Heart left ventricle (tissue), 13 donors: ENCODE measurements at regions not wholly inside any gene's neighbourhood (a gene's known extent, or its start where the extent isn't known, plus 50 kb on each side); places are given as distances from the start of the nearest gene placed in this dataset.

ENCODE experiments used
- CTCF ChIP-seq, 12 donors: fragments of 200-600 bp; sonication (generic) in 4 of 12; IDR thresholded peaks; one replicate each; pipeline versions ENCODE4 v1.5.0 to v1.8.0; 2018 to 2022; ENCODE audit warnings: antibody characterized with exemption in 12 of 12, mild to moderate bottlenecking in 5 of 12
- POLR2A ChIP-seq, 2 donors: fragments of 450-650 bp; IDR thresholded peaks; one replicate each; pipeline ENCODE4 v1.6.1; 2017; ENCODE audit warnings: antibody characterized with exemption in 2 of 2, mild to moderate bottlenecking in 2 of 2, moderate library complexity in 2 of 2
- donor health status: ischemic (EF 13 %, LVEDD 7.1; RV severe dilation, severe dysfunction).
- donor health status: DM: no; HTN: yes; CAD: no.
- donor health status: DM: no; HTN: no; CAD: no.
- donor health status: ischemic (EF 25% LVEDD 6.9; RV normal size, moderate dysfunction).
- donor health status: ischemic (EF 25% LVEDD 5.7; RV mildly dilated, moderate dysfunction).
- donor health status: ischemic (EF 35%, LVEDD 5.7; RV mildly dilated, moderate dysfunction).
- donor health status: nonischemic (EF 11% LVEDD 7.7; RV severe dilation, severe dysfunction).
- donor health status: DM: yes; HTN: yes; CAD: no.
- donor health status: PGD.
- donor health status: ischemic (EF 29% LVEDD 5.4; RV normal size, mild dysfunction).
- donor health status: nonischemic (EF 23%, LVEDD 6.1; RV moderate dilation, normal function).

- TF ChIP-seq CTCF (IDR thresholded peaks at IDR 0.05), result no peak
- no peak for TF ChIP-seq POLR2A (IDR thresholded peaks at IDR 0.05)
These were observed 65.9 kb upstream of the RGPD4 start for GRCh38 chr2:107760620-107761364.
